ENCODE measurements at regions not wholly inside any gene's neighbourhood (a gene's known extent, or its start where the extent isn't known, plus 50 kb on each side); places are given as distances from the start of the nearest gene placed in this dataset.

DNA sequence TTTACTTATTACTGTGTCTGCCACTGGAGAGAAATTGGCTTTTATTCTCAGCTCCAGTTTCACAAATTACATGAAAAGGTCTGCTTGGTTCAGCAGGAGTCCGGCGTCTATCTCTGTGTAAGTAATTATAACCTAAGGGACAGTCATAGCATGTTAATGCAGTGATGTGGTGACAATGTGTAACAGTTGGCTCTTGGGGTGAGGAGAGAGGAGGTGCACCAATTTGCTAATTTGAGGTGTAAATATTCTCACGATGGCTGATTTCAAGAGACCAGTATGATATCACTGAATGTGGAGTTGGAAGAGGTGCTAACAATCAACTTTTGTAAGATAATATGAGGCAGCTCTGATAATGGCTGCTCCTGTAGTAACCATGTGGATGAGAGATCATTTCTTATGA is 86.1 kb downstream of the CTH start:
- TF ChIP-seq, protein P1, sequence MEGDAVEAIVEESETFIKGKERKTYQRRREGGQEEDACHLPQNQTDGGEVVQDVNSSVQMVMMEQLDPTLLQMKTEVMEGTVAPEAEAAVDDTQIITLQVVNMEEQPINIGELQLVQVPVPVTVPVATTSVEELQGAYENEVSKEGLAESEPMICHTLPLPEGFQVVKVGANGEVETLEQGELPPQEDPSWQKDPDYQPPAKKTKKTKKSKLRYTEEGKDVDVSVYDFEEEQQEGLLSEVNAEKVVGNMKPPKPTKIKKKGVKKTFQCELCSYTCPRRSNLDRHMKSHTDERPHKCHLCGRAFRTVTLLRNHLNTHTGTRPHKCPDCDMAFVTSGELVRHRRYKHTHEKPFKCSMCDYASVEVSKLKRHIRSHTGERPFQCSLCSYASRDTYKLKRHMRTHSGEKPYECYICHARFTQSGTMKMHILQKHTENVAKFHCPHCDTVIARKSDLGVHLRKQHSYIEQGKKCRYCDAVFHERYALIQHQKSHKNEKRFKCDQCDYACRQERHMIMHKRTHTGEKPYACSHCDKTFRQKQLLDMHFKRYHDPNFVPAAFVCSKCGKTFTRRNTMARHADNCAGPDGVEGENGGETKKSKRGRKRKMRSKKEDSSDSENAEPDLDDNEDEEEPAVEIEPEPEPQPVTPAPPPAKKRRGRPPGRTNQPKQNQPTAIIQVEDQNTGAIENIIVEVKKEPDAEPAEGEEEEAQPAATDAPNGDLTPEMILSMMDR (IDR thresholded peaks at IDR 0.05; ENCODE audit: poor library complexity), result no peak
- TF ChIP-seq EZH2 (IDR thresholded peaks at IDR 0.05; ENCODE audit: borderline replicate concordance) (no peak), EZH2phosphoT487 (IDR thresholded peaks at IDR 0.05; ENCODE audit: low read depth, severe bottlenecking, unreplicated experiment) (no peak)
